ENCODE measurements at regions not wholly inside any gene's neighbourhood (a gene's known extent, or its start where the extent isn't known, plus 50 kb on each side); places are given as distances from the start of the nearest gene placed in this dataset.

- Histone ChIP-seq H2AFZ (ENCODE audit: low read length) (no peak overlapping the region), H3K27me3 (ENCODE audit: control insufficient read depth in 3 of 3, insufficient read depth in 3 of 3, low read depth in 1 of 3, low read length in 3 of 3) (peaks cover 0 to 20% (median 0%) of the 10 kb centered on the region in 3 experiments), H2AK5ac (ENCODE audit: low read depth, low read length) (no peak overlapping the region), H3K4ac (ENCODE audit: low read length) (no peak overlapping the region), H3K23ac (ENCODE audit: low read depth, low read length, poor library complexity) (no peak overlapping the region), H3K9ac (ENCODE audit: low read depth, low read length, poor library complexity) (peak overlapping the region; percentile 38), H3K9me3 (replicated peaks in 1 of 2; ENCODE audit: control insufficient read depth in 2 of 2, insufficient read depth in 1 of 2, low read depth in 1 of 2, low read length in 2 of 2) (no peaks in the 10 kb centered on the region), H3K79me1 (ENCODE audit: low read depth, low read length) (no peaks in the 10 kb centered on the region), H3K14ac (ENCODE audit: low read length) (no peak overlapping the region), H3K18ac (ENCODE audit: low read length) (no peak overlapping the region), H2BK15ac (ENCODE audit: low read length) (no peak overlapping the region), H2BK12ac (ENCODE audit: low read length) (no peak overlapping the region), H4K8ac (ENCODE audit: low read depth, low read length) (no peak overlapping the region), H2BK120ac (ENCODE audit: low read depth, low read length) (no peak overlapping the region), H3K4me3 (ENCODE audit: low read length in 2 of 2) (no peak overlapping the region), H3K4me2 (ENCODE audit: insufficient read depth, low read length, poor library complexity, severe bottlenecking) (no peak overlapping the region), H3K27ac (replicated peaks; ENCODE audit: low read length) (no peak overlapping the region), H3K36me3 (replicated peaks in 1 of 2; ENCODE audit: control insufficient read depth in 2 of 2, insufficient read depth in 2 of 2, low read length in 2 of 2) (no peaks in the 10 kb centered on the region), H3K4me1 (ENCODE audit: control insufficient read depth in 2 of 2, insufficient read depth in 1 of 2, low read depth in 1 of 2, low read length in 2 of 2) (no peaks in the 10 kb centered on the region), H2BK5ac (ENCODE audit: low read length) (no peak overlapping the region), H4K91ac (ENCODE audit: low read depth, low read length, poor library complexity) (no peak overlapping the region)
- DNase-seq (ENCODE audit: low spot score): no peak
- WGBS, 2 donors (ENCODE audit: extremely low coverage in 2 of 2, insufficient read length in 2 of 2, insufficient replicate concordance in 1 of 2): no CpG with 5 or more reads among the region's 13 CpGs
These were observed 51.3 kb upstream of the SLC1A4 start for GRCh38 chr2:64937687-64938491.

DNA sequence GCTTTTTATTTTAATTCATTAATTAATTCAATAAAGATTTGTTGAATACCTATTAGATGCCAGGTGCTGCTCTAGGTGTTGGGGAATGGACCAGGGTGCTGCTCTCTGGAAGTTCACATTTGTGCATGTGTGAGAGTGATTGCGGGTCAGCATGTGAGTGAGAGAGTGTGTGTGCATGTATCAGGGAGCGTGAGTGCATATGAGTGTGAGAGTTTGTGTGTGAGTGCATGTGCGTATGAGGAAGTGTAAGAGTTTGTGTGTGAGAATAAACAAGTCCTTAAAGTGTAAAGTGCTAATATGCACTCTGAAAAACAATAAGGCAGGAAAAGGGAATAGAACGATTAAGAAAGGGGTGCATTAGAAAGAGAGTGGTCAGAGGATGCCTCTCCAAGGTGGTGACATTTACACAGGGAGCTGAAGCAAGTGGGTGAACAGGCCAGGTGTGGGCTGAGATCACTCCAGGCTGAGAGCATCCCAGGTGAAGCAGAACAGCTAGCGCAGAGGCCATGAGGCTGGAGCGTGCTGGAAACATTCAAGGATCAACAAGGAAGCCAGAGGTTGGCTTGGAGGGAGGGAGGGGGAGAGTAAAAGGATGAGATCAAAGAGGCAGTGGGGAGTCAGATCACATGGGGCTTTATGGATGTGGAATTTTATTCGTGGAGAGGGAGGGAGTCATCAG lies 50.5 kb upstream of the SLC1A4 start:
- Histone ChIP-seq H3K4me3 (ENCODE audit: low read length in 2 of 2) (no peak overlapping the region), H2BK12ac (ENCODE audit: low read length) (no peak overlapping the region), H4K8ac (ENCODE audit: low read depth, low read length) (no peak overlapping the region), H2BK120ac (ENCODE audit: low read depth, low read length) (no peak overlapping the region), H3K4me2 (ENCODE audit: insufficient read depth, low read length, poor library complexity, severe bottlenecking) (no peak overlapping the region), H3K36me3 (replicated peaks in 1 of 2; ENCODE audit: control insufficient read depth in 2 of 2, insufficient read depth in 2 of 2, low read length in 2 of 2) (no peaks in the 10 kb centered on the region), H2AK5ac (ENCODE audit: low read depth, low read length) (no peak overlapping the region), H3K18ac (ENCODE audit: low read length) (no peak overlapping the region), H3K4me1 (ENCODE audit: control insufficient read depth in 2 of 2, insufficient read depth in 1 of 2, low read depth in 1 of 2, low read length in 2 of 2) (no peaks in the 10 kb centered on the region), H3K23ac (ENCODE audit: low read depth, low read length, poor library complexity) (no peak overlapping the region), H4K91ac (ENCODE audit: low read depth, low read length, poor library complexity) (no peak overlapping the region), H2BK5ac (ENCODE audit: low read length) (no peak overlapping the region), H3K79me1 (ENCODE audit: low read depth, low read length) (no peaks in the 10 kb centered on the region), H3K9ac (ENCODE audit: low read depth, low read length, poor library complexity) (no peak overlapping the region), H3K27me3 (ENCODE audit: control insufficient read depth in 3 of 3, insufficient read depth in 3 of 3, low read depth in 1 of 3, low read length in 3 of 3) (peaks cover 0 to 23% (median 0%) of the 10 kb centered on the region in 3 experiments), H3K14ac (ENCODE audit: low read length) (no peak overlapping the region), H2AFZ (ENCODE audit: low read length) (no peak overlapping the region), H2BK15ac (ENCODE audit: low read length) (no peak overlapping the region), H3K9me3 (replicated peaks in 1 of 2; ENCODE audit: control insufficient read depth in 2 of 2, insufficient read depth in 1 of 2, low read depth in 1 of 2, low read length in 2 of 2) (no peaks in the 10 kb centered on the region), H3K4ac (ENCODE audit: low read length) (no peak overlapping the region), H3K27ac (replicated peaks; ENCODE audit: low read length) (no peak overlapping the region)
- WGBS, 2 donors (ENCODE audit: extremely low coverage in 2 of 2, insufficient read length in 2 of 2, insufficient replicate concordance in 1 of 2): 100% methylated on average over 2 of the region's 7 CpGs
- no peak for DNase-seq (ENCODE audit: low spot score)

GRCh38 chr2:64939332-64939917 lies 49.8 kb upstream of the SLC1A4 start:
- Histone ChIP-seq H3K79me1 (ENCODE audit: low read depth, low read length) (no peaks in the 10 kb centered on the region), H3K4me1 (ENCODE audit: control insufficient read depth in 2 of 2, insufficient read depth in 1 of 2, low read depth in 1 of 2, low read length in 2 of 2) (no peaks in the 10 kb centered on the region), H2BK5ac (ENCODE audit: low read length) (no peak overlapping the region), H2AK5ac (ENCODE audit: low read depth, low read length) (no peak overlapping the region), H3K4me3 (ENCODE audit: low read length in 2 of 2) (no peak overlapping the region), H3K14ac (ENCODE audit: low read length) (no peak overlapping the region), H2AFZ (ENCODE audit: low read length) (no peak overlapping the region), H3K23ac (ENCODE audit: low read depth, low read length, poor library complexity) (no peak overlapping the region), H3K36me3 (replicated peaks in 1 of 2; ENCODE audit: control insufficient read depth in 2 of 2, insufficient read depth in 2 of 2, low read length in 2 of 2) (no peaks in the 10 kb centered on the region), H2BK15ac (ENCODE audit: low read length) (no peak overlapping the region), H2BK120ac (ENCODE audit: low read depth, low read length) (no peak overlapping the region), H3K4me2 (ENCODE audit: insufficient read depth, low read length, poor library complexity, severe bottlenecking) (no peak overlapping the region), H3K27ac (replicated peaks; ENCODE audit: low read length) (no peak overlapping the region), H3K27me3 (ENCODE audit: control insufficient read depth in 3 of 3, insufficient read depth in 3 of 3, low read depth in 1 of 3, low read length in 3 of 3) (peaks cover 0 to 25% (median 0%) of the 10 kb centered on the region in 3 experiments), H3K9ac (ENCODE audit: low read depth, low read length, poor library complexity) (no peak overlapping the region), H2BK12ac (ENCODE audit: low read length) (no peak overlapping the region), H3K18ac (ENCODE audit: low read length) (no peak overlapping the region), H4K8ac (ENCODE audit: low read depth, low read length) (no peak overlapping the region), H3K4ac (ENCODE audit: low read length) (no peak overlapping the region), H4K91ac (ENCODE audit: low read depth, low read length, poor library complexity) (no peak overlapping the region), H3K9me3 (replicated peaks in 1 of 2; ENCODE audit: control insufficient read depth in 2 of 2, insufficient read depth in 1 of 2, low read depth in 1 of 2, low read length in 2 of 2) (no peaks in the 10 kb centered on the region)
- WGBS, 2 donors (ENCODE audit: extremely low coverage in 2 of 2, insufficient read length in 2 of 2, insufficient replicate concordance in 1 of 2): no CpG with 5 or more reads among the region's 12 CpGs
- DNase-seq (ENCODE audit: low spot score): no peak
